H1 (cell line): ENCODE measurements at regions not wholly inside any gene's neighbourhood (a gene's known extent, or its start where the extent isn't known, plus 50 kb on each side); places are given as distances from the start of the nearest gene placed in this dataset.

Experiments
- POLR2A ChIP-seq, 2 experiments: IDR thresholded peaks; 1 replicate in 1 of 2; 2 replicates in 1 of 2; pipeline ENCODE4 v1.6.1; 2011; ENCODE audit warnings: low read depth in 2 of 2, low read length in 2 of 2, mild to moderate bottlenecking in 2 of 2; ENCODE audit errors: control extremely low read depth in 1 of 2
- RFX5 ChIP-seq: IDR thresholded peaks from 2 replicates; pipeline ENCODE4 v1.6.1; 2011; ENCODE audit warnings: low read depth, low read length, improper control_type of control experiment, borderline replicate concordance

GRCh38 chr12:132396657-132397056 is 67.3 kb upstream of the GALNT9 start:
- TF ChIP-seq RFX5, result no peak
- no peak for TF ChIP-seq POLR2A (IDR thresholded peaks at IDR 0.05; ENCODE audit: control extremely low read depth in 1 of 2, low read depth in 2 of 2, low read length in 2 of 2)
